ENCODE measurements at regions not wholly inside any gene's neighbourhood (a gene's known extent, or its start where the extent isn't known, plus 50 kb on each side); places are given as distances from the start of the nearest gene placed in this dataset.

- DNase-seq, result no peak
- no TSS peak for BruUV-seq (replicated peaks)
- no peaks in the 10 kb centered on the region for H3K27me3 Mint-ChIP-seq (ENCODE audit: unreplicated experiment)
- H3K36me3 Mint-ChIP-seq (ENCODE audit: insufficient read depth, unreplicated experiment), result no peaks in the 10 kb centered on the region
- intact Hi-C loops (cut with micrococcal nuclease; ENCODE audit: unreplicated experiment), result loop anchor here (1.0 kb wide), 1 partner anchor 12 kb away; no protein-coding TSS in a partner anchor
- no peak overlapping the region for H3K27ac Mint-ChIP-seq (ENCODE audit: unreplicated experiment)
- peaks cover 13% of the 10 kb centered on the region for H3K4me1 Mint-ChIP-seq (ENCODE audit: low read depth, unreplicated experiment)
- H3K9me3 Mint-ChIP-seq (ENCODE audit: low read depth, unreplicated experiment), result no peaks in the 10 kb centered on the region
- TF ChIP-seq, protein P1, sequence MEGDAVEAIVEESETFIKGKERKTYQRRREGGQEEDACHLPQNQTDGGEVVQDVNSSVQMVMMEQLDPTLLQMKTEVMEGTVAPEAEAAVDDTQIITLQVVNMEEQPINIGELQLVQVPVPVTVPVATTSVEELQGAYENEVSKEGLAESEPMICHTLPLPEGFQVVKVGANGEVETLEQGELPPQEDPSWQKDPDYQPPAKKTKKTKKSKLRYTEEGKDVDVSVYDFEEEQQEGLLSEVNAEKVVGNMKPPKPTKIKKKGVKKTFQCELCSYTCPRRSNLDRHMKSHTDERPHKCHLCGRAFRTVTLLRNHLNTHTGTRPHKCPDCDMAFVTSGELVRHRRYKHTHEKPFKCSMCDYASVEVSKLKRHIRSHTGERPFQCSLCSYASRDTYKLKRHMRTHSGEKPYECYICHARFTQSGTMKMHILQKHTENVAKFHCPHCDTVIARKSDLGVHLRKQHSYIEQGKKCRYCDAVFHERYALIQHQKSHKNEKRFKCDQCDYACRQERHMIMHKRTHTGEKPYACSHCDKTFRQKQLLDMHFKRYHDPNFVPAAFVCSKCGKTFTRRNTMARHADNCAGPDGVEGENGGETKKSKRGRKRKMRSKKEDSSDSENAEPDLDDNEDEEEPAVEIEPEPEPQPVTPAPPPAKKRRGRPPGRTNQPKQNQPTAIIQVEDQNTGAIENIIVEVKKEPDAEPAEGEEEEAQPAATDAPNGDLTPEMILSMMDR (IDR thresholded peaks at IDR 0.05; ENCODE audit: unreplicated experiment), result no peak
- no peak overlapping the region for H3K4me3 Mint-ChIP-seq (ENCODE audit: low read depth, unreplicated experiment)
- CTCF ChIA-PET, result no interaction called here
Observed at GRCh38 chr6:138563650-138564049, 64.4 kb upstream of the NHSL1 start.

- BruUV-seq (replicated peaks), result no TSS peak
- Mint-ChIP-seq H3K4me3 (ENCODE audit: low read depth, unreplicated experiment) (no peak overlapping the region), H3K27ac (ENCODE audit: unreplicated experiment) (no peak overlapping the region), H3K27me3 (ENCODE audit: unreplicated experiment) (no peaks in the 10 kb centered on the region), H3K9me3 (ENCODE audit: low read depth, unreplicated experiment) (no peaks in the 10 kb centered on the region), H3K36me3 (ENCODE audit: insufficient read depth, unreplicated experiment) (no peaks in the 10 kb centered on the region), H3K4me1 (ENCODE audit: low read depth, unreplicated experiment) (peaks cover 13% of the 10 kb centered on the region)
- intact Hi-C loops (cut with micrococcal nuclease; ENCODE audit: unreplicated experiment), result no loop called here
- CTCF ChIA-PET, result no interaction called here
- TF ChIP-seq, protein P1 (IDR thresholded peaks at IDR 0.05; ENCODE audit: unreplicated experiment), result no peak
- no peak for DNase-seq
Observed at GRCh38 chr6:138564170-138564721, 65.0 kb upstream of the NHSL1 start.

- Mint-ChIP-seq H3K9me3 (ENCODE audit: low read depth, unreplicated experiment) (no peaks in the 10 kb centered on the region), H3K4me3 (ENCODE audit: low read depth, unreplicated experiment) (no peak overlapping the region), H3K27me3 (ENCODE audit: unreplicated experiment) (no peaks in the 10 kb centered on the region), H3K36me3 (ENCODE audit: insufficient read depth, unreplicated experiment) (no peaks in the 10 kb centered on the region), H3K4me1 (ENCODE audit: low read depth, unreplicated experiment) (peaks cover 13% of the 10 kb centered on the region), H3K27ac (ENCODE audit: unreplicated experiment) (no peak overlapping the region)
- intact Hi-C loops (cut with micrococcal nuclease; ENCODE audit: unreplicated experiment), result no loop called here
- BruUV-seq (replicated peaks), result no TSS peak
- TF ChIP-seq, protein P1 (IDR thresholded peaks at IDR 0.05; ENCODE audit: unreplicated experiment), result no peak
- CTCF ChIA-PET, result no interaction called here
- no peak for DNase-seq
Observed at GRCh38 chr6:138567052-138567451, 67.8 kb upstream of the NHSL1 start.

DNA sequence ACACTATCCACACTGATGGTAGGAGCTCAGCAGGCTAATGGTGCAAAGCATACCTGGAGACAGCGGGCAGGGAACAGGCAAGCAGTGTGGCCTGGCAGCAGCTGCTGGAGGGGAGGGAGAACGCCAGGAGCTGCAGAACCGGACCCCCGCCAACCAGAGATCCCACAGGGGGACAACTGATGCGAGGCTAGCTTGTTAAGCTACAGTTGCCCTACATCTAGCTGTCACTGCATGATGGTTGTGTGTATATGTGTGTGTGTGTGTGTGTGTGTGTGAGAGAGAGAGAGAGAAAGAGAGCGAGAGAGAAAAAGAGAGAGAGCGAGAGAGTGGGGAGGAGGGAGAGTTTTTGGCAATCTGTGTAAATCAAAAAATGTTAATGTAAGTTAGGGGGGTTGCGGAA is 69.7 kb upstream of the NHSL1 start:
- intact Hi-C loops (cut with micrococcal nuclease; ENCODE audit: unreplicated experiment), result no loop called here
- H3K27me3 Mint-ChIP-seq (ENCODE audit: unreplicated experiment), result no peaks in the 10 kb centered on the region
- CTCF ChIA-PET, result no interaction called here
- TF ChIP-seq, protein P1 (IDR thresholded peaks at IDR 0.05; ENCODE audit: unreplicated experiment), result no peak
- no peak for DNase-seq
- H3K36me3 Mint-ChIP-seq (ENCODE audit: insufficient read depth, unreplicated experiment), result no peaks in the 10 kb centered on the region
- peaks cover 11% of the 10 kb centered on the region for H3K4me1 Mint-ChIP-seq (ENCODE audit: low read depth, unreplicated experiment)
- no peak overlapping the region for H3K27ac Mint-ChIP-seq (ENCODE audit: unreplicated experiment)
- no peak overlapping the region for H3K4me3 Mint-ChIP-seq (ENCODE audit: low read depth, unreplicated experiment)
- H3K9me3 Mint-ChIP-seq (ENCODE audit: low read depth, unreplicated experiment), result no peaks in the 10 kb centered on the region
- no TSS peak for BruUV-seq (replicated peaks)

All from Calu3 (cell line).